Embryonic facial prominence (tissue), 1 donor: ENCODE measurements at regions not wholly inside any gene's neighbourhood (a gene's known extent, or its start where the extent isn't known, plus 50 kb on each side); places are given as distances from the start of the nearest gene placed in this dataset.

Source experiments
- DNase-seq: peaks from one replicate; pipeline ENCODE4 v3.0.0-alpha.2; 2016; ENCODE audit errors: extremely low spot score

DNA sequence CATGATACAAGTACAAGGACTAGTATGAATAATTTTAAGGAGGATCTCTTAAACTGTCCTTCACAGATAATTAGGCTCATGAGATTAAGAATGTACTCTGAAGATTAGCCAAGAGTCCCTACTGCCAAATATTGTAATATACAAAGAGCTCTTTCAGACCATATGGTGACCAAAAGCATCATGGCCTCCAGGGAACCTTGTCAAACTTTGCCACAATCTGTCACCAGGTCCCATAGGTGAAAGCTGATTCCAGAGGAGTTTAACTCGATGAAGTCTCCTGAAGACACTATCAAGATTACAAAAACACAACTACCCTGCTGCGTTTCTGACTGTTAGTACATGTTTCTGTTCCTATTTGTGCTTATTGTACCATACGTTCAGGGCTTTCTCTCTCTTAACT lies 395.4 kb upstream of the ITGA1 start:
- no peak for DNase-seq

- DNase-seq = no peak
Measured at GRCh38 chr5:52409835-52410234, 377.9 kb upstream of the ITGA1 start.

DNA sequence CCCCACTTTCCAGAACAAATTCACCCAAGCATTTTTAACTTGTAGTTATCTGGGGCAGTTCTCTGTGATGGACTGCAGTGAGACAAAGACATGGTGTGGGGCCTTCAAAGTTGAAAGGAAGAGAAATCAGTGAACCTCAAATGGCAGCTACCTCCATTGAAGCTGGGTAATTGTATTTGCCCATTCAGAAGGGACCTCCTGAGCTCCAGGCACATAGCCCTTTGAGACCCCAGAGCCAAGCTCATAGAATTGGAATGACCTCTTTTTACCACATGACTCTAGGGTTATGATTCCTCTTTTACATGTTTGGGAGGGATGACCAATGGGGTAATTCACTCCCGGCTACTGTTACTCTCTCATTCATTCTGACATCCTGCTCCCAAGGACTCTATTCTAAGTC lies 368.4 kb upstream of the ITGA1 start:
- no peak for DNase-seq

GRCh38 chr5:52427615-52428014 lies 360.1 kb upstream of the ITGA1 start:
- no peak for DNase-seq

DNA sequence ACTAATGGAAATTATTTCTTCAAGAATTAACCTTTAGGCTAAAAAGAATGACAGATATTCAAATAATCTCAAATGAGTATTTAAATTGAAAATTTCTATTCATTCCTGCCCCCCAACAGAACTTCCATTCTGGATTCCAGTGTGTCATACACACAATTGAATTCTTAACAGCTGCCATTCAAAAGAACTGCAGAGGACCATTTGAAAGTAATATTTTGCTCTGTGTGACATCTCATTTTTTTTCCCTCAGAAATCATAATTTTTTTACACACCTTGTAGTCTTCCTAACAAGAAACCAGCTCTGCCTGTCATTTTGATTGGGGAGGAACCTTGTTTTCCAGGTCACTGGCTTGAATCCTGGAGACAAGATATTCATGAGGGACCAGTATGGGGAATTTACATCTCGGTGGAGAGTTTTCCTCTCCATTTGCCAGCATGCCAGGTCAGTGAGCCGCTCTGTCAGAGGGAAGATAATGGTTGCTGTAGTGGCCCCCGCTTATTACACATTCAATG lies 358.7 kb upstream of the ITGA1 start:
- DNase-seq = no peak

GRCh38 chr5:52441768-52442167 lies 345.9 kb upstream of the ITGA1 start:
- no peak for DNase-seq

GRCh38 chr5:52443187-52443586 lies 344.5 kb upstream of the ITGA1 start:
- DNase-seq = no peak

- DNase-seq = no peak
Measured at GRCh38 chr5:52448111-52448510, 339.6 kb upstream of the ITGA1 start.

DNA sequence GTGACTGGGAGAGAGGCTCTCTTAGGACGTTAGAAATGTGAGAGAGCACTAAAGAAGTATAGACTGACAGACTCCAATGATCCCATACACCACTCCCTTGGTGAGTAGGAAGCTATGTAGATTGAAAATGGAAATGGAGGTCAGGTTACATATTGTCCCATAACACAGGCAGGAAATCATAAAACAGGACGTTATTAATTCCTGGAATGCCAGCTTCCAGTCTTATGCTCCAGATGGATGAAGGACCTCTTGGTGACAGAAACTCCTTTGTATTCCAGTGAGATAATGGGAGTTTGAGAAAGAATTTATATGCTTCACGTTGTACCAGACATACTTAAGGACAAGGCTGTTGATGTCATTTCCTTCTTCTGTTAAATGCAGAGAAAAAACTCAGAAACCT lies 338.2 kb upstream of the ITGA1 start:
- no peak for DNase-seq

GRCh38 chr5:52452098-52452497 lies 335.6 kb upstream of the ITGA1 start:
- DNase-seq = no peak

- no peak for DNase-seq
Measured at GRCh38 chr5:52453176-52453575, 334.5 kb upstream of the ITGA1 start.

DNA sequence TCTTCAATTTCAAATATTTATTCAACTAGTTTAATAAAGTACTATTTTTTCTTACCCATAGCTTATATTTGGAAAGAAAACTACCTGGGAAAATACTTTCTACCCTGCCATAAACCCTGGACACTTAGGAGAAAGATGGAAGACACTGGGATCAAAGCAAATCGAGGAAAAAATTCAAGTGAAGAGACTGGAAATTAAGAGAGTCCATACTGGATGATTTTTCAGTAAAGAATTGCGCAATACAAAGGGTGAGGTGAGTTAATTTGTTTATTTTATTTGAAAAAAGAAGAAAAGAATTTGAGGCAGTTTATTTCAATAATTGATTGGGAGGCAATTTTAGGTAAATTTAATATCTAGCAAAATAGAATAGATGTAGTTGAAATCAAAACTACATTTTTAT lies 331.8 kb upstream of the ITGA1 start:
- DNase-seq = no peak

- DNase-seq = no peak
Measured at GRCh38 chr5:52457810-52458209, 329.9 kb upstream of the ITGA1 start.

- DNase-seq = no peak
Measured at GRCh38 chr5:52466113-52466512, 321.6 kb upstream of the ITGA1 start.

DNA sequence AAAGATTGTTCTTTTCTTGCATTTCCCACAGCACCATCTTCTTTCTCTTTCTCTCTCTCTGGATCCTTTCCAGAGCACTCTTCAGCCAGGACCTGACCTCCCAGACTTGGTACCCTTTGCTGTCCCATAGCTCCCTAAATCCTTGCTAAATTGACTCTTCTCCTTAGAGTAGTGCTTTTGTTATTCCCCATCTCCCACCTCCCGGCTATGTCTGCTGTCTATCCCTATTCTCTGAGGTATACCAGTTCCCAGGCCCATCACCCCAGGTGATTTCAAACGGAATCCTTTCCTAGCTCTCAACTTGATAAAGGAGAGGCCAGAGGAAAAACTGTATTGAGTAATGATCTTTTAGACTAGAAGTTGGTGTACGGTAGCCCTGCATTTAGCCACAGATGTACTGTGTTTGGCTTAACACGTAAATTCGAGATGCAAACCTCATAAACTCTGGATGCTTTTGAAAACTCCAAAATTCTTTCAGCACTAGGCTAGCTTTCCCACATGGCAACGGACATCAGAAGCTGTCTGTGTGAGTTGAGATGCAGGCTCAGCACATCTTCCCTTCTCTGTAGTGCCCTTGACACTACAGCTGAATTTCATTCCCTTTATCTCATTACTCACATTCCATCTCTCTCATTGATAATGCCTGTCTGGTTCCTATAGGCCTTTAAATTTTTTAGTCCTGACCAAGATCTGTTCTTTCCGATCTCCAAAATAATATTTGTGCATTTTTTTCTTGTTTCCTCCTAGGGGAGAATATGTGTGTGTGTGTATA lies 320.8 kb upstream of the ITGA1 start:
- no peak for DNase-seq

DNA sequence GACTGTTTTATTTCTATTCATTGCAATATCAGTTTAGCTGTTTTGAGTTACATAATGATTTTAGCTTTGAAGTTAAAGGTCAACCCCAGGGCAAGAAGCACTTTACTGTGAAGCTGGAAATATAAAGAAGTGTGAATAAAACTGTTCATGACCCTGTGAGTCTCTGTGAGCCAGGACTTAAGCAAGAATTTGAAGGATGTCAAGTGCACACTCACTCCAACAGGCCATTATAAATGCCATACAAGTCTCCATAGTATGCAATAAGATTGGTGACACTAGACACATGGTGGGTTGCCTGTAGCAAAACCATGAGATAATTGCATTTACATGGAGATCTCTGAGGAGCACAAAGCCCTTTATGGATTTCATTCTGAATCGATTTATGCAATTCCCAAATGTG lies 318.7 kb upstream of the ITGA1 start:
- DNase-seq = no peak

- no peak for DNase-seq
Measured at GRCh38 chr5:52469420-52469819, 318.3 kb upstream of the ITGA1 start.

DNA sequence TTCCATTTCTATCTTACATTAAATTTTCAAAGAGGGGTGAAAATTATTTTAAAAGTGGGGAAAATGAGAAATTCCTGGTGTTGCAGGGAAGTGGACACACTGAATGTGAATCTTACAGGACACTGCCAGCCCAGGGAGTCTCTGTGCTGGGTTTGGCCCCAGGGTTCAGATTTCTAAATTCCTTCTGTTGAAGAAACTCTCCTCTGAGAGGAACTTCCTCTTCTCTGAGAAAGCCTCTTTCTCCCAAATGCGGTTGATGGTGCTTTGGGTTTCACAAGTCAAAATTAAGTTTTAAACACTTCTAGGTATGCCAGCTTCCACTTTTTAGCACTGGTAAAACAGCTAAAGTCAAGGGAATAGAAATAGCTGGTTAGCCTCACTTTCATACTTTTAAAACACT lies 317.9 kb upstream of the ITGA1 start:
- DNase-seq = no peak

DNA sequence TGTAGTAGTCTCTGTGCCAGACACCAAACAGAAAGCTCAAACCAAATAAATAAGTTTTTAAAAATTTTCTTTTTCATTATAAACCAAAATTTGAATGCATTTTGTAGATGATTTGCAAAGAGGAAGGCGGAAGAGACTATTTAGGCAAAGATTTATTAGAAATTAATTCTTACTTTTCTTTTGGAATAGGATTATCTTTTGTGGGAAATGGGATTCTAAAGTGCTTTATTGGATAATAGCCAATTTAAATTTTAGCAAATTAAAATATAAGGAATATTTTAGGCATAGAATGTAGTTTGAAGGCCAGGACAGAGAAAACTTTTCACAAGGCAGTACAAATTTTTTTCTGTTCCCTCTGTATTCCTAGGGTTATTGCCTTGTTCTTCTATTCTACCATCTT lies 311.4 kb upstream of the ITGA1 start:
- DNase-seq = no peak

- no peak for DNase-seq
Measured at GRCh38 chr5:52481201-52481600, 306.5 kb upstream of the ITGA1 start.

- no peak for DNase-seq
Measured at GRCh38 chr5:52481851-52482250, 305.9 kb upstream of the ITGA1 start.

DNA sequence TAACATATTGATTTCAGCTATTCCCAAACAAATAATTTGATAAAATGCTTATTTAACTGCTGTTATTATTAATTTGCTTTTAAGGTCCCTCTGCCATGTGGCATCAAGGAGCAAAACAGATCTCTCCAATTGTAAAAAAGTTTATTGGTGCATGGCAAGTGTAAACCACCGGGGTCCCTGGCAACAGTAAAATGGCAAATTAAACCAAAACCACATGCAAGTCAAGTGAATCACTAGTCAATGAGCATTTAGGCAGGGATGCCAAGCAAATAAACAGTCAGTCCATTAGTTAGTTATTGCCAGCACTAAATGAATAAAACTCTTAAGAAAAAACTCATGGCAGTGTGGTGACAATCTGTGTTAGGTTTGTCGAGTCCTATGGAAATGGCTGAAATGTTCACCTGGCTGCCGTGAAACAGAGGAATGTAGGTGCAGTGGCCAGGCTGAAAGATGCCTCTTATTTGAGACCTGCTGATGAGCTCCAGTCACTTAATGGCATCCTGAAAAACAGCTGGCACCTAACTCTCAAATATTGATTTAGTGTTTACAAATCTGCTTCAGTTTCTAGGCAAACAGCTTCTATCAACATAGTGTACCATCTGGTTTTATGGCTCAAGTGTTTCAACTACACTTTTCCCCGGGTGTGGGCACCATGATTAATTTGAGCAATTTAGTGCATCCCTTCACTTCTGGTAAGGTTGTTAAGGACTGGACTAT lies 296.5 kb upstream of the ITGA1 start:
- DNase-seq = no peak

GRCh38 chr5:52491818-52492217 lies 295.9 kb upstream of the ITGA1 start:
- DNase-seq = no peak
